ENCODE measurements at regions not wholly inside any gene's neighbourhood (a gene's known extent, or its start where the extent isn't known, plus 50 kb on each side); places are given as distances from the start of the nearest gene placed in this dataset.

- intact Hi-C loops (cut with micrococcal nuclease), result loop anchor here (2.0 to 5.0 kb wide), 2 partner anchors 179 to 268 kb away; no protein-coding TSS in a partner anchor
- RAD21 ChIA-PET (ENCODE audit: low non-redundant PET in 1 of 2, low total read pairs in 2 of 2, uncharacterized antibody in 2 of 2, unreplicated experiment in 2 of 2), result interaction anchor here (1.5 to 3.8 kb wide), 2 partner anchors 444 kb away, joined by 9 to 12 read pairs; no protein-coding TSS in a partner anchor
These were observed 175.0 kb downstream of the IRF8 start for GRCh38 chr16:86073763-86074493.

More at GRCh38 chr16:86073763-86074493, 175.0 kb downstream of the IRF8 start:
- H3K9me2 ChIP-seq (ENCODE audit: insufficient read depth), result no peaks in the 10 kb centered on the region
- POLR2A ChIA-PET, result no interaction called here
- H3K27me3 ChIP-seq (ENCODE audit: insufficient read depth, low read length), result no peaks in the 10 kb centered on the region
- no peak overlapping the region for H2AFZ ChIP-seq (ENCODE audit: low read depth, low read length, poor library complexity, severe bottlenecking)
- no peaks in the 10 kb centered on the region for H3K36me3 ChIP-seq (ENCODE audit: control insufficient read depth in 1 of 2, insufficient read depth in 2 of 2, low read length in 2 of 2)
- peaks cover 0 to 4% of the 10 kb centered on the region in 2 experiments; a peak in 1 of 4 replicates for H3K4me1 ChIP-seq (ENCODE audit: control insufficient read depth in 1 of 2, insufficient read depth in 2 of 2, low read length in 2 of 2)
- no peaks in the 10 kb centered on the region for H3K79me2 ChIP-seq (ENCODE audit: insufficient read depth, low read length)
- no peak overlapping the region for H3K4me2 ChIP-seq (ENCODE audit: low read length)
- BruUV-seq (replicated peaks), result no TSS peak
- DNase-seq (ENCODE audit: low read depth, low spot score) (no peak), ATAC-seq (no peak)
- CTCF ChIA-PET, result interaction anchor here (0.7 to 3.2 kb wide), 6 partner anchors 179 to 447 kb away, joined by 3 to 79 read pairs (median 16); no protein-coding TSS in a partner anchor
- H3K9ac ChIP-seq (ENCODE audit: low read length), result no peak overlapping the region
- H3K9me3 ChIP-seq (ENCODE audit: control insufficient read depth in 1 of 2, insufficient read depth in 1 of 2, low read depth in 1 of 2, low read length in 2 of 2), result no peaks in the 10 kb centered on the region
- no peak overlapping the region for H3K27ac ChIP-seq (ENCODE audit: low read depth, low read length)
- H4K20me1 ChIP-seq (ENCODE audit: insufficient read depth), result no peaks in the 10 kb centered on the region
- no peak overlapping the region for H3K4me3 ChIP-seq (replicated peaks in 1 of 2; ENCODE audit: low read depth in 1 of 2, low read length in 2 of 2)
- TF ChIP-seq RAD21 (IDR thresholded peaks at IDR 0.05; ENCODE audit: low read depth) (no peak), ZBTB33 (IDR thresholded peaks at IDR 0.05; ENCODE audit: extremely low read depth, insufficient replicate concordance, low read length) (no peak), SP1 (IDR thresholded peaks at IDR 0.05; ENCODE audit: low read depth) (no peak), EZH2 (IDR thresholded peaks at IDR 0.05) (no peak), SRF (IDR thresholded peaks at IDR 0.05; ENCODE audit: low read depth) (no peak), POLR2AphosphoS5 (IDR thresholded peaks at IDR 0.05; ENCODE audit: low read depth, low read length) (no peak)
- TF ChIP-seq, protein P1, sequence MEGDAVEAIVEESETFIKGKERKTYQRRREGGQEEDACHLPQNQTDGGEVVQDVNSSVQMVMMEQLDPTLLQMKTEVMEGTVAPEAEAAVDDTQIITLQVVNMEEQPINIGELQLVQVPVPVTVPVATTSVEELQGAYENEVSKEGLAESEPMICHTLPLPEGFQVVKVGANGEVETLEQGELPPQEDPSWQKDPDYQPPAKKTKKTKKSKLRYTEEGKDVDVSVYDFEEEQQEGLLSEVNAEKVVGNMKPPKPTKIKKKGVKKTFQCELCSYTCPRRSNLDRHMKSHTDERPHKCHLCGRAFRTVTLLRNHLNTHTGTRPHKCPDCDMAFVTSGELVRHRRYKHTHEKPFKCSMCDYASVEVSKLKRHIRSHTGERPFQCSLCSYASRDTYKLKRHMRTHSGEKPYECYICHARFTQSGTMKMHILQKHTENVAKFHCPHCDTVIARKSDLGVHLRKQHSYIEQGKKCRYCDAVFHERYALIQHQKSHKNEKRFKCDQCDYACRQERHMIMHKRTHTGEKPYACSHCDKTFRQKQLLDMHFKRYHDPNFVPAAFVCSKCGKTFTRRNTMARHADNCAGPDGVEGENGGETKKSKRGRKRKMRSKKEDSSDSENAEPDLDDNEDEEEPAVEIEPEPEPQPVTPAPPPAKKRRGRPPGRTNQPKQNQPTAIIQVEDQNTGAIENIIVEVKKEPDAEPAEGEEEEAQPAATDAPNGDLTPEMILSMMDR (IDR thresholded peaks at IDR 0.05 in 2 of 3, conservative IDR thresholded peaks at IDR 0.05 in 1 of 3; ENCODE audit: borderline replicate concordance in 1 of 3, insufficient read depth in 1 of 3, low read depth in 2 of 3, low read length in 2 of 3), result no peak
- TF ChIP-seq, protein P2, sequence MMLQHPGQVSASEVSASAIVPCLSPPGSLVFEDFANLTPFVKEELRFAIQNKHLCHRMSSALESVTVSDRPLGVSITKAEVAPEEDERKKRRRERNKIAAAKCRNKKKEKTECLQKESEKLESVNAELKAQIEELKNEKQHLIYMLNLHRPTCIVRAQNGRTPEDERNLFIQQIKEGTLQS (IDR thresholded peaks at IDR 0.05), result no peak
